MM.1S (cell line): ENCODE measurements at regions not wholly inside any gene's neighbourhood (a gene's known extent, or its start where the extent isn't known, plus 50 kb on each side); places are given as distances from the start of the nearest gene placed in this dataset.
"Not testable (repeated sequence)": the region's sequence is repeated elsewhere in the genome, so short reads cannot be mapped to it uniquely, and the experiment has no call there.

Experiments used
- DNase-seq: peaks from one replicate; pipeline ENCODE4 v3.0.0-alpha.2; 2015
- H2AFZ ChIP-seq: fragments of 300-600 bp; sonication (generic); 2 replicates; pipeline ENCODE4 v1.6.0; 2016; ENCODE audit warnings: antibody characterized with exemption, low read length
- H3F3A ChIP-seq: fragments of 300-600 bp; sonication (generic); 2 replicates; pipeline ENCODE4 v1.6.1; 2016; ENCODE audit warnings: mild to moderate bottlenecking, antibody characterized with exemption, low read length, moderate library complexity, mixed read lengths; ENCODE audit not compliant: insufficient read depth
- H3K27ac ChIP-seq: fragments of 300-600 bp; sonication (generic); 2 replicates; pipeline ENCODE4 v1.5.1; 2016; ENCODE audit warnings: mild to moderate bottlenecking, low read length
- H3K27me3 ChIP-seq: fragments of 300-600 bp; sonication (generic); replicated peaks from 2 replicates; pipeline ENCODE4 v1.6.0; 2016; ENCODE audit warnings: low read length; ENCODE audit not compliant: insufficient read depth
- H3K36me3 ChIP-seq: fragments of 300-600 bp; sonication (generic); replicated peaks from 2 replicates; pipeline ENCODE4 v1.6.1; 2016; ENCODE audit warnings: mild to moderate bottlenecking, low read length, mixed read lengths; ENCODE audit not compliant: insufficient read depth
- H3K4me1 ChIP-seq: fragments of 300-600 bp; sonication (generic); 2 replicates; pipeline ENCODE4 v1.6.1; 2016; ENCODE audit warnings: low read length, mixed read lengths
- H3K4me2 ChIP-seq: fragments of 300-600 bp; sonication (generic); 2 replicates; pipeline ENCODE4 v1.6.0; 2016; ENCODE audit warnings: low read depth, low read length
- H3K4me3 ChIP-seq: fragments of 300-600 bp; sonication (generic); 2 replicates; pipeline ENCODE4 v1.5.1; 2016; ENCODE audit warnings: low read length, mixed read lengths
- H3K79me2 ChIP-seq: fragments of 300-600 bp; sonication (generic); 2 replicates; pipeline ENCODE4 v1.6.1; 2016; ENCODE audit warnings: mixed run types, low read length, mixed read lengths
- H3K9ac ChIP-seq: fragments of 300-600 bp; sonication (generic); 2 replicates; pipeline ENCODE4 v1.6.1; 2016; ENCODE audit warnings: low read length, mixed read lengths
- H3K9me2 ChIP-seq: fragments of 300-600 bp; sonication (generic); replicated peaks from 2 replicates; pipeline ENCODE4 v1.6.1; 2016; ENCODE audit warnings: mild to moderate bottlenecking, low read length, mixed read lengths; ENCODE audit not compliant: insufficient read depth
- H3K9me3 ChIP-seq: fragments of 300-600 bp; sonication (generic); replicated peaks from 2 replicates; pipeline ENCODE4 v1.6.1; 2016; ENCODE audit warnings: mild to moderate bottlenecking, low read length, mixed read lengths; ENCODE audit not compliant: insufficient read depth
- H4K20me1 ChIP-seq: fragments of 300-600 bp; sonication (generic); 2 replicates; pipeline ENCODE4 v1.6.1; 2016; ENCODE audit warnings: mild to moderate bottlenecking, low read length, moderate library complexity, mixed read lengths; ENCODE audit not compliant: insufficient read depth
- EZH2 ChIP-seq: fragments of 300-600 bp; sonication (generic); optimal IDR thresholded peaks from 2 replicates; pipeline ENCODE3; 2017; ENCODE audit warnings: low read depth, mild to moderate bottlenecking, antibody characterized with exemption, low read length, mixed read lengths
- EZH2phosphoT487 ChIP-seq: fragments of 300-600 bp; sonication (generic); IDR thresholded peaks from 2 replicates; pipeline ENCODE4 v1.6.1; 2018; ENCODE audit warnings: antibody characterized with exemption, low read length
- TF ChIP-seq, protein P1 (sequence below): fragments of 300-600 bp; sonication (generic); IDR thresholded peaks from 2 replicates; pipeline ENCODE4 v1.5.1; 2016; ENCODE audit warnings: antibody characterized with exemption, low read length, mixed read lengths

DNA sequence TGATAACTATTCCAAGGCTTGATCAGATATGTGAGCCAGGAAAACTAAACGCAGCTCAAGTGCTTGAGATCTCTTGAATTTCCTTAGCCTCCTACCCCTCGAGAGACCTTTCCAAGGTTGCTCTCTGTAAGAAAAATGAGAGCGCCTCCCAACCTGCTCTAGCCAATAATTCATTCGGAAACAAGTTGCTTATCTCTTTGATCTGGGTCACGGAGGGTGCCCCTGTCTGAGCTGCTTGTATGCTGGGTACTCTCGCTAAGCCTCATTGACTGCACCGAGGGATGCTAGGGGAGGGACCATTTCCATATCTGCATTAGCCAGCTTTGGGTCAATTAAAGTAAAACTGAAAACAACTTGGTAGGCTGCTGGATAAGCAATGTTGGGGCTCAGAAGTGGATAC lies 70.1 kb upstream of the SHISA6 start:
- H3K9me2 ChIP-seq, result no peaks in the 10 kb centered on the region
- TF ChIP-seq EZH2phosphoT487 (no peak), EZH2 (no peak)
- TF ChIP-seq, protein P1, sequence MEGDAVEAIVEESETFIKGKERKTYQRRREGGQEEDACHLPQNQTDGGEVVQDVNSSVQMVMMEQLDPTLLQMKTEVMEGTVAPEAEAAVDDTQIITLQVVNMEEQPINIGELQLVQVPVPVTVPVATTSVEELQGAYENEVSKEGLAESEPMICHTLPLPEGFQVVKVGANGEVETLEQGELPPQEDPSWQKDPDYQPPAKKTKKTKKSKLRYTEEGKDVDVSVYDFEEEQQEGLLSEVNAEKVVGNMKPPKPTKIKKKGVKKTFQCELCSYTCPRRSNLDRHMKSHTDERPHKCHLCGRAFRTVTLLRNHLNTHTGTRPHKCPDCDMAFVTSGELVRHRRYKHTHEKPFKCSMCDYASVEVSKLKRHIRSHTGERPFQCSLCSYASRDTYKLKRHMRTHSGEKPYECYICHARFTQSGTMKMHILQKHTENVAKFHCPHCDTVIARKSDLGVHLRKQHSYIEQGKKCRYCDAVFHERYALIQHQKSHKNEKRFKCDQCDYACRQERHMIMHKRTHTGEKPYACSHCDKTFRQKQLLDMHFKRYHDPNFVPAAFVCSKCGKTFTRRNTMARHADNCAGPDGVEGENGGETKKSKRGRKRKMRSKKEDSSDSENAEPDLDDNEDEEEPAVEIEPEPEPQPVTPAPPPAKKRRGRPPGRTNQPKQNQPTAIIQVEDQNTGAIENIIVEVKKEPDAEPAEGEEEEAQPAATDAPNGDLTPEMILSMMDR, result no peak
- no peaks in the 10 kb centered on the region for H3K36me3 ChIP-seq
- no peak for DNase-seq
- H2AFZ ChIP-seq, result no peak overlapping the region
- H3K4me1 ChIP-seq, result no peaks in the 10 kb centered on the region
- no peaks in the 10 kb centered on the region for H3F3A ChIP-seq
- H4K20me1 ChIP-seq, result no peaks in the 10 kb centered on the region
- no peak overlapping the region for H3K4me2 ChIP-seq
- no peak overlapping the region for H3K9ac ChIP-seq
- no peaks in the 10 kb centered on the region for H3K27me3 ChIP-seq
- no peaks in the 10 kb centered on the region for H3K79me2 ChIP-seq
- H3K4me3 ChIP-seq, result no peak overlapping the region
- H3K27ac ChIP-seq, result no peak overlapping the region
- no peaks in the 10 kb centered on the region for H3K9me3 ChIP-seq

DNA sequence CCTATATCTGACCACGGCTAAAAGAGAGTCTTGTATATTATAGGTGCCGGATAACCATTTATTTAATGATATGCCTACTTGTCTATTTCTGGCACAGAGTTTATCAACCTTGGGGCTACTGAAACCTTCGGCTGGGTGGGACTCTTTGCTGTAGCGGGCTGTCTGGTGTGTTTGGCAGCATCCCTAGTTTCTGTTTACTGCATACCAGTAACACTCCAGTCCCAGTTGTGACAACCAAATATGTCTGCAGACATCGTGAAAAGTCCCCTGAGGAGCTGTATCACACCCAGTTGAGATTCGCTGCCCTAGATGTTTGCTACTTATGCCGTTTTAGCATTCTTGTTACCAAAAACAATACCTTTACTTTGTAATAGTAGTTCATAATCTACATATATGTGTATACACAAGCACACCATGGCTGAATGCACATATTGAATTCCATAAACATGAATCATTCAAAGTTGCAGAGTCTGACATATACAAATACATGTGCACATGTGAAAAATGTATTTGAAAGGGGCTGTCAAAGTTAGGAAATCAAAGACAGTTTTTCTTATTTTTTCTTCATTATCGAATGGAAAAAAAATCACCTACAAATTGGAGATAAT lies 89.1 kb upstream of the SHISA6 start:
- H3K9me2 ChIP-seq, result no peaks in the 10 kb centered on the region
- H3K4me3 ChIP-seq, result no peak overlapping the region
- H3K4me2 ChIP-seq, result no peak overlapping the region
- H3K27me3 ChIP-seq, result no peaks in the 10 kb centered on the region
- TF ChIP-seq EZH2, result no peak
- TF ChIP-seq, protein P1, result no peak
- TF ChIP-seq EZH2phosphoT487, result no peak
- no peak overlapping the region for H3K9ac ChIP-seq
- H3K9me3 ChIP-seq, result no peaks in the 10 kb centered on the region
- no peaks in the 10 kb centered on the region for H3F3A ChIP-seq
- H3K27ac ChIP-seq, result no peak overlapping the region
- H3K36me3 ChIP-seq, result no peaks in the 10 kb centered on the region
- no peak overlapping the region for H2AFZ ChIP-seq
- no peak for DNase-seq
- H3K79me2 ChIP-seq, result no peaks in the 10 kb centered on the region
- H3K4me1 ChIP-seq, result no peaks in the 10 kb centered on the region
- H4K20me1 ChIP-seq, result no peaks in the 10 kb centered on the region

DNA sequence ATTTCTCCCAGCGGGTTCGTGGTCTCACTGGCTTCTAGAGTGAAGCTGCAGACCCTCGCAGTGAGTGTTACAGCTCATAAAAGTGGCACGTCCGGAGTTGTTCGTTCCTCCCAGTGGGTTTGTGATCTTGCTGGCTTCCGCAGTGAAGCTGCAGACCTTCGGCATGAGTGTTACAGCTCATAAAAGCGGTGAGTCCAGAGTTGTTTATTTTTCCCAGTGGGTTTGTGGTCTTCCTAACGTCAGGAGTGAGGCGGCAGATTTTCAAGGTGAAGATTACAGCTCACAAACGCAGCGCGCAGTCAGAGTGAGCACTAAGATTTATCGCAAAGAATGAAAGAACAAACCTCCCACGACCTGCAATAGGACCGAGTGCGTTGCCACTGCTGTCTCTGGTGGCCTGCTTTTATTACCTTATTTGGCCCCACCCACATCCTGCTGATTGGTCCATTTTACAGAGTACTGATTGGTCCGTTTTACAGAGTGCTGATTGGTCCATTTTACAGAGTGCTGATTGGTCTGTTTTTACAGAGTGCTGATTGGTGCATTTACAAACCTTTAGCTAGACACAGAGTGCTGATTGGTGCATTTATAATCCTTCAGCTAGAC lies 90.0 kb upstream of the SHISA6 start:
- H3K9me2 ChIP-seq, H3F3A ChIP-seq, H3K9me3 ChIP-seq, DNase-seq, H3K36me3 ChIP-seq, H3K4me1 ChIP-seq, H3K27ac ChIP-seq, H4K20me1 ChIP-seq, H3K79me2 ChIP-seq, H3K4me3 ChIP-seq, H2AFZ ChIP-seq, H3K4me2 ChIP-seq, H3K9ac ChIP-seq, H3K27me3 ChIP-seq: not testable (repeated sequence)
